GM18951 (cell line): ENCODE measurements at regions not wholly inside any gene's neighbourhood (a gene's known extent, or its start where the extent isn't known, plus 50 kb on each side); places are given as distances from the start of the nearest gene placed in this dataset.

Source experiments
- POLR2A ChIP-seq: IDR thresholded peaks from 4 replicates; pipeline ENCODE4 v1.6.1; 2011; ENCODE audit warnings: mild to moderate bottlenecking; ENCODE audit not compliant: insufficient read length, insufficient read depth; ENCODE audit errors: extremely low read depth
- in situ Hi-C: fragments of 300-500 bp; cut with MboI; formaldehyde crosslinking; loops from one replicate; pipeline ENCODE4 v1.12.0; 2022; ENCODE audit warnings: low sequenced_read_pairs, mixed read lengths, inconsistent platforms; ENCODE audit not compliant: unreplicated experiment

- TF ChIP-seq POLR2A: no peak
- in situ Hi-C loops: no loop called here
These were observed 236.3 kb upstream of the SPRED2 start for GRCh38 chr2:65668744-65669143.

- in situ Hi-C loops: no loop called here
- TF ChIP-seq POLR2A: no peak
These were observed 233.8 kb upstream of the SPRED2 start for GRCh38 chr2:65666156-65666725.

GRCh38 chr2:65664931-65665330, 232.5 kb upstream of the SPRED2 start:
- in situ Hi-C loops: no loop called here
- TF ChIP-seq POLR2A: no peak

- no peak for TF ChIP-seq POLR2A
- in situ Hi-C loops: no loop called here
These were observed 231.5 kb upstream of the SPRED2 start for GRCh38 chr2:65663831-65664407.

GRCh38 chr2:65662654-65663432, 230.4 kb upstream of the SPRED2 start:
- in situ Hi-C loops: no loop called here
- no peak for TF ChIP-seq POLR2A

GRCh38 chr2:65661980-65662653, 229.7 kb upstream of the SPRED2 start:
- in situ Hi-C loops: no loop called here
- no peak for TF ChIP-seq POLR2A

GRCh38 chr2:65660340-65660739, 227.9 kb upstream of the SPRED2 start:
- in situ Hi-C loops: no loop called here
- no peak for TF ChIP-seq POLR2A

GRCh38 chr2:65658881-65659280, 226.5 kb upstream of the SPRED2 start:
- TF ChIP-seq POLR2A: no peak
- in situ Hi-C loops: no loop called here

GRCh38 chr2:65658266-65658665, 225.9 kb upstream of the SPRED2 start:
- in situ Hi-C loops: no loop called here
- TF ChIP-seq POLR2A: no peak

GRCh38 chr2:65656160-65656718, 223.8 kb upstream of the SPRED2 start:
- in situ Hi-C loops: no loop called here
- no peak for TF ChIP-seq POLR2A

GRCh38 chr2:65655000-65655399, 222.6 kb upstream of the SPRED2 start:
- in situ Hi-C loops: no loop called here
- no peak for TF ChIP-seq POLR2A

- in situ Hi-C loops: no loop called here
- TF ChIP-seq POLR2A: no peak
These were observed 222.1 kb upstream of the SPRED2 start for GRCh38 chr2:65654496-65654895.

- in situ Hi-C loops: no loop called here
- TF ChIP-seq POLR2A: no peak
These were observed 219.7 kb upstream of the SPRED2 start for GRCh38 chr2:65652066-65652465.
